ENCODE measurements at regions not wholly inside any gene's neighbourhood (a gene's known extent, or its start where the extent isn't known, plus 50 kb on each side); places are given as distances from the start of the nearest gene placed in this dataset.

- Histone ChIP-seq H3K36me3 (ENCODE audit: control insufficient read depth, insufficient read depth, low read length) (no peaks in the 10 kb centered on the region), H3K9me3 (ENCODE audit: control insufficient read depth, low read length) (no peaks in the 10 kb centered on the region), H3K9ac (ENCODE audit: extremely low read depth, low read length, poor library complexity, severe bottlenecking) (no peak overlapping the region), H3K4me1 (ENCODE audit: control insufficient read depth, insufficient read depth, low read length) (peaks cover 8% of the 10 kb centered on the region), H3K27ac (ENCODE audit: low read depth, low read length) (no peak overlapping the region), H3K27me3 (ENCODE audit: control insufficient read depth, insufficient read depth, low read length, poor library complexity, severe bottlenecking) (peaks cover 12% of the 10 kb centered on the region), H3K4me3 (ENCODE audit: low read length) (no peak overlapping the region)
- Mint-ChIP-seq H3K4me3 (no peak overlapping the region), H3K27ac (no peak overlapping the region), H3K36me3 (ENCODE audit: low read depth) (no peaks in the 10 kb centered on the region), H3K27me3 (ENCODE audit: insufficient read depth) (peaks cover 8% of the 10 kb centered on the region), H3K9me3 (no peaks in the 10 kb centered on the region), H3K4me1 (peaks cover 17% of the 10 kb centered on the region)
- no peak for TF ChIP-seq CTCF (conservative IDR thresholded peaks at IDR 0.05)
- peak; percentile 13 for DNase-seq
Observed at GRCh38 chr20:40798066-40798465, 109.0 kb upstream of the MAFB start.

- DNase-seq: peak; percentile 26
- H3K9ac ChIP-seq (ENCODE audit: extremely low read depth, low read length, poor library complexity, severe bottlenecking): no peak overlapping the region
- no peak overlapping the region for H3K27ac ChIP-seq (ENCODE audit: low read depth, low read length)
- H3K4me1 ChIP-seq (ENCODE audit: control insufficient read depth, insufficient read depth, low read length): peaks cover 10% of the 10 kb centered on the region
- Mint-ChIP-seq H3K27ac (no peak overlapping the region), H3K27me3 (ENCODE audit: insufficient read depth) (peaks cover 33% of the 10 kb centered on the region), H3K9me3 (no peaks in the 10 kb centered on the region), H3K4me1 (peaks cover 22% of the 10 kb centered on the region), H3K4me3 (no peak overlapping the region), H3K36me3 (ENCODE audit: low read depth) (no peaks in the 10 kb centered on the region)
- no peak overlapping the region for H3K4me3 ChIP-seq (ENCODE audit: low read length)
- H3K27me3 ChIP-seq (ENCODE audit: control insufficient read depth, insufficient read depth, low read length, poor library complexity, severe bottlenecking): peaks cover 39% of the 10 kb centered on the region
- no peak for TF ChIP-seq CTCF (conservative IDR thresholded peaks at IDR 0.05)
- WGBS, 2 experiments (ENCODE audit: insufficient coverage in 1 of 2, insufficient read length in 1 of 2): 88 to 89% methylated on average over 1 to 3 of the region's 3 CpGs
- no peaks in the 10 kb centered on the region for H3K9me3 ChIP-seq (ENCODE audit: control insufficient read depth, low read length)
- no peaks in the 10 kb centered on the region for H3K36me3 ChIP-seq (ENCODE audit: control insufficient read depth, insufficient read depth, low read length)
Observed at GRCh38 chr20:40802886-40803285, 113.8 kb upstream of the MAFB start.

GRCh38 chr20:40803381-40803780 lies 114.3 kb upstream of the MAFB start:
- 94 to 96% methylated on average over 4 to 5 of the region's 5 CpGs for WGBS, 2 experiments (ENCODE audit: insufficient coverage in 1 of 2, insufficient read length in 1 of 2)

More at GRCh38 chr20:40803381-40803780, 114.3 kb upstream of the MAFB start:
- Mint-ChIP-seq H3K4me3 (no peak overlapping the region), H3K27ac (no peak overlapping the region), H3K4me1 (peaks cover 22% of the 10 kb centered on the region), H3K27me3 (ENCODE audit: insufficient read depth) (peaks cover 35% of the 10 kb centered on the region), H3K36me3 (ENCODE audit: low read depth) (no peaks in the 10 kb centered on the region), H3K9me3 (no peaks in the 10 kb centered on the region)
- Histone ChIP-seq H3K9me3 (ENCODE audit: control insufficient read depth, low read length) (no peaks in the 10 kb centered on the region), H3K27ac (ENCODE audit: low read depth, low read length) (no peak overlapping the region), H3K36me3 (ENCODE audit: control insufficient read depth, insufficient read depth, low read length) (no peaks in the 10 kb centered on the region), H3K4me3 (ENCODE audit: low read length) (no peak overlapping the region), H3K27me3 (ENCODE audit: control insufficient read depth, insufficient read depth, low read length, poor library complexity, severe bottlenecking) (peaks cover 44% of the 10 kb centered on the region), H3K4me1 (ENCODE audit: control insufficient read depth, insufficient read depth, low read length) (peaks cover 10% of the 10 kb centered on the region), H3K9ac (ENCODE audit: extremely low read depth, low read length, poor library complexity, severe bottlenecking) (no peak overlapping the region)
- TF ChIP-seq CTCF (conservative IDR thresholded peaks at IDR 0.05): no peak
- DNase-seq: no peak
